Mesendoderm (in vitro differentiated cells): ENCODE measurements at regions not wholly inside any gene's neighbourhood (a gene's known extent, or its start where the extent isn't known, plus 50 kb on each side); places are given as distances from the start of the nearest gene placed in this dataset.

Experiments used
- DNase-seq: peaks from one replicate; pipeline ENCODE4 v3.0.0; 2013
- H2AK5ac ChIP-seq: 2 replicates; pipeline ENCODE4 v1.6.1; 2013; ENCODE audit warnings: low read length, inconsistent platforms
- H2BK120ac ChIP-seq: 2 replicates; pipeline ENCODE4 v1.6.1; 2013; ENCODE audit warnings: low read depth, mild to moderate bottlenecking, low read length, moderate library complexity, mixed read lengths
- H2BK15ac ChIP-seq: replicated peaks from 2 replicates; pipeline ENCODE4 v1.6.1; 2013; ENCODE audit warnings: low read depth, mild to moderate bottlenecking, moderate library complexity
- H2BK5ac ChIP-seq: 2 replicates; pipeline ENCODE4 v1.6.1; 2013; ENCODE audit warnings: low read length, inconsistent platforms
- H3K18ac ChIP-seq: 2 replicates; pipeline ENCODE4 v1.6.1; 2013; ENCODE audit warnings: mild to moderate bottlenecking, low read length, mixed read lengths
- H3K23ac ChIP-seq: one replicate; pipeline ENCODE4 v1.6.1; 2013; ENCODE audit warnings: low read length
- H3K27ac ChIP-seq: 2 replicates; pipeline ENCODE4 v1.5.1; 2013; ENCODE audit warnings: low read depth, mild to moderate bottlenecking, inconsistent platforms, low read length, moderate library complexity
- H3K27me3 ChIP-seq: 2 replicates; pipeline ENCODE4 v1.6.1; 2013; ENCODE audit warnings: low read length, control low read depth, mild to moderate bottlenecking, inconsistent platforms; ENCODE audit not compliant: insufficient read depth, poor library complexity
- H3K36me3 ChIP-seq: 2 replicates; pipeline ENCODE4 v1.6.1; 2013; ENCODE audit warnings: low read length, inconsistent platforms; ENCODE audit not compliant: control insufficient read depth, insufficient read depth
- H3K4ac ChIP-seq: one replicate; pipeline ENCODE4 v1.6.1; 2013; ENCODE audit warnings: low read depth, mild to moderate bottlenecking, low read length, moderate library complexity
- H3K4me1 ChIP-seq: 2 replicates; pipeline ENCODE4 v1.6.1; 2013; ENCODE audit warnings: low read depth, low read length, inconsistent platforms; ENCODE audit not compliant: control insufficient read depth
- H3K4me2 ChIP-seq: 2 replicates; pipeline ENCODE4 v1.6.1; 2013; ENCODE audit warnings: low read length
- H3K4me3 ChIP-seq: 2 replicates; pipeline ENCODE4 v1.5.1; 2013; ENCODE audit warnings: mild to moderate bottlenecking, low read length
- H3K56ac ChIP-seq: one replicate; pipeline ENCODE4 v1.6.1; 2013; ENCODE audit warnings: low read length
- H3K79me1 ChIP-seq: 2 replicates; pipeline ENCODE4 v1.6.1; 2013; ENCODE audit warnings: low read length, inconsistent platforms
- H3K79me2 ChIP-seq: 2 replicates; pipeline ENCODE4 v1.6.1; 2013; ENCODE audit warnings: mild to moderate bottlenecking, low read length; ENCODE audit not compliant: control insufficient read depth, insufficient read depth
- H3K9ac ChIP-seq: 2 replicates; pipeline ENCODE4 v1.6.1; 2013; ENCODE audit warnings: low read length, inconsistent platforms
- H4K5ac ChIP-seq: one replicate; pipeline ENCODE4 v1.6.1; 2013; ENCODE audit warnings: low read length
- H4K8ac ChIP-seq: one replicate; pipeline ENCODE4 v1.6.1; 2013; ENCODE audit warnings: low read depth, mild to moderate bottlenecking, control low read depth, low read length, moderate library complexity
- whole genome bisulfite sequencing: extraction: QIAGEN DNeasy Blood & Tissue Kit; methylation state at CpG from one replicate; pipeline ENCODE4 v1.1.7; 2013; ENCODE audit warnings: low lambda C conversion rate, missing lambda C conversion rate; ENCODE audit not compliant: insufficient coverage; ENCODE audit errors: extremely low coverage; 5-methylcytosine and 5-hydroxymethylcytosine counted together

- no peaks in the 10 kb centered on the region for H3K79me2 ChIP-seq
- H3K4ac ChIP-seq, result no peak overlapping the region
- H2BK120ac ChIP-seq, result no peak overlapping the region
- no peaks in the 10 kb centered on the region for H3K27me3 ChIP-seq
- DNase-seq, result no peak
- no peak overlapping the region for H3K4me3 ChIP-seq
- no peak overlapping the region for H4K5ac ChIP-seq
- no CpG with 5 or more reads among the region's 5 CpGs for WGBS
- no peak overlapping the region for H3K18ac ChIP-seq
- H4K8ac ChIP-seq, result no peak overlapping the region
- H3K4me1 ChIP-seq, result no peaks in the 10 kb centered on the region
- H3K9ac ChIP-seq, result no peak overlapping the region
- H3K79me1 ChIP-seq, result no peaks in the 10 kb centered on the region
- no peak overlapping the region for H3K56ac ChIP-seq
- no peaks in the 10 kb centered on the region for H3K36me3 ChIP-seq
- no peak overlapping the region for H3K4me2 ChIP-seq
- H3K23ac ChIP-seq, result no peak overlapping the region
- H2BK15ac ChIP-seq, result no peak overlapping the region
- no peak overlapping the region for H2AK5ac ChIP-seq
- no peak overlapping the region for H3K27ac ChIP-seq
- H2BK5ac ChIP-seq, result no peak overlapping the region
These were observed 416.6 kb downstream of the HRH4 start for GRCh38 chr18:24877066-24877465.

GRCh38 chr18:24877546-24877945, 417.1 kb downstream of the HRH4 start:
- H3K23ac ChIP-seq, result no peak overlapping the region
- peak overlapping the region; percentile 66 for H3K4ac ChIP-seq
- H2BK15ac ChIP-seq, result peak overlapping the region; percentile 4
- H2BK120ac ChIP-seq, result no peak overlapping the region
- DNase-seq, result no peak
- no peaks in the 10 kb centered on the region for H3K27me3 ChIP-seq
- H2BK5ac ChIP-seq, result peak overlapping the region; percentile 19
- H3K4me2 ChIP-seq, result no peak overlapping the region
- no peak overlapping the region for H2AK5ac ChIP-seq
- no peaks in the 10 kb centered on the region for H3K79me1 ChIP-seq
- no peaks in the 10 kb centered on the region for H3K4me1 ChIP-seq
- peak overlapping the region; percentile 35 for H3K56ac ChIP-seq
- H4K8ac ChIP-seq, result no peak overlapping the region
- no peak overlapping the region for H3K27ac ChIP-seq
- WGBS, result no CpG with 5 or more reads among the region's 6 CpGs
- peak overlapping the region; percentile 55 for H3K18ac ChIP-seq
- H3K79me2 ChIP-seq, result no peaks in the 10 kb centered on the region
- H3K4me3 ChIP-seq, result no peak overlapping the region
- H3K36me3 ChIP-seq, result no peaks in the 10 kb centered on the region
- no peak overlapping the region for H3K9ac ChIP-seq
- H4K5ac ChIP-seq, result no peak overlapping the region

GRCh38 chr18:24878289-24878688, 417.9 kb downstream of the HRH4 start:
- Histone ChIP-seq H2BK15ac (no peak overlapping the region), H2BK5ac (no peak overlapping the region), H3K4me2 (no peak overlapping the region), H3K56ac (no peak overlapping the region), H4K5ac (no peak overlapping the region), H2BK120ac (no peak overlapping the region), H3K4me1 (no peaks in the 10 kb centered on the region), H3K18ac (no peak overlapping the region), H3K23ac (no peak overlapping the region), H3K79me1 (no peaks in the 10 kb centered on the region), H3K79me2 (no peaks in the 10 kb centered on the region), H3K27me3 (no peaks in the 10 kb centered on the region), H2AK5ac (no peak overlapping the region), H3K9ac (no peak overlapping the region), H3K36me3 (no peaks in the 10 kb centered on the region), H4K8ac (no peak overlapping the region), H3K4ac (no peak overlapping the region), H3K27ac (no peak overlapping the region), H3K4me3 (no peak overlapping the region)
- no CpG with 5 or more reads among the region's 4 CpGs for WGBS
- DNase-seq, result peak; percentile 52

GRCh38 chr18:24885276-24885675, 424.8 kb downstream of the HRH4 start:
- no peak overlapping the region for H3K4me2 ChIP-seq
- H3K4me3 ChIP-seq, result no peak overlapping the region
- H4K8ac ChIP-seq, result no peak overlapping the region
- H3K18ac ChIP-seq, result no peak overlapping the region
- H3K9ac ChIP-seq, result no peak overlapping the region
- no peaks in the 10 kb centered on the region for H3K27me3 ChIP-seq
- no peaks in the 10 kb centered on the region for H3K79me1 ChIP-seq
- no peak overlapping the region for H4K5ac ChIP-seq
- no peak overlapping the region for H3K4ac ChIP-seq
- no peak for DNase-seq
- no CpG with 5 or more reads among the region's 2 CpGs for WGBS
- no peak overlapping the region for H2BK120ac ChIP-seq
- no peak overlapping the region for H3K23ac ChIP-seq
- H2BK15ac ChIP-seq, result no peak overlapping the region
- no peak overlapping the region for H3K56ac ChIP-seq
- no peak overlapping the region for H2BK5ac ChIP-seq
- no peaks in the 10 kb centered on the region for H3K4me1 ChIP-seq
- no peak overlapping the region for H2AK5ac ChIP-seq
- no peak overlapping the region for H3K27ac ChIP-seq
- H3K79me2 ChIP-seq, result no peaks in the 10 kb centered on the region
- no peaks in the 10 kb centered on the region for H3K36me3 ChIP-seq

GRCh38 chr18:24894880-24895279, 434.4 kb downstream of the HRH4 start:
- H4K8ac ChIP-seq, result no peak overlapping the region
- no peak overlapping the region for H3K18ac ChIP-seq
- H3K27ac ChIP-seq, result no peak overlapping the region
- no peak overlapping the region for H3K4me3 ChIP-seq
- H3K79me1 ChIP-seq, result no peaks in the 10 kb centered on the region
- H3K9ac ChIP-seq, result no peak overlapping the region
- H3K4me2 ChIP-seq, result no peak overlapping the region
- no peak overlapping the region for H2BK15ac ChIP-seq
- H3K27me3 ChIP-seq, result no peaks in the 10 kb centered on the region
- H2BK120ac ChIP-seq, result no peak overlapping the region
- no CpG with 5 or more reads among the region's 2 CpGs for WGBS
- H2BK5ac ChIP-seq, result no peak overlapping the region
- no peak overlapping the region for H2AK5ac ChIP-seq
- H3K4ac ChIP-seq, result no peak overlapping the region
- H3K23ac ChIP-seq, result no peak overlapping the region
- H3K36me3 ChIP-seq, result no peaks in the 10 kb centered on the region
- no peak overlapping the region for H4K5ac ChIP-seq
- peak; percentile 60 for DNase-seq
- H3K56ac ChIP-seq, result no peak overlapping the region
- no peaks in the 10 kb centered on the region for H3K79me2 ChIP-seq
- H3K4me1 ChIP-seq, result peaks cover 2% of the 10 kb centered on the region

GRCh38 chr18:24897461-24897860, 437.0 kb downstream of the HRH4 start:
- Histone ChIP-seq H2BK120ac (no peak overlapping the region), H3K18ac (no peak overlapping the region), H4K8ac (no peak overlapping the region), H2BK15ac (no peak overlapping the region), H2BK5ac (no peak overlapping the region), H3K4me3 (no peak overlapping the region), H3K9ac (no peak overlapping the region), H3K79me2 (no peaks in the 10 kb centered on the region), H3K4ac (no peak overlapping the region), H2AK5ac (no peak overlapping the region), H3K4me2 (no peak overlapping the region), H3K79me1 (no peaks in the 10 kb centered on the region), H4K5ac (no peak overlapping the region), H3K36me3 (no peaks in the 10 kb centered on the region), H3K23ac (no peak overlapping the region), H3K4me1 (peaks cover 2% of the 10 kb centered on the region), H3K27ac (no peak overlapping the region), H3K56ac (no peak overlapping the region), H3K27me3 (no peaks in the 10 kb centered on the region)
- no CpG with 5 or more reads among the region's 1 CpG for WGBS
- no peak for DNase-seq
